H9 (cell line): ENCODE measurements at regions not wholly inside any gene's neighbourhood (a gene's known extent, or its start where the extent isn't known, plus 50 kb on each side); places are given as distances from the start of the nearest gene placed in this dataset.

ENCODE experiments used
- DNase-seq: peaks from one replicate; pipeline ENCODE4 v3.0.0-alpha.2; 2017
- H2AFZ ChIP-seq: one replicate; pipeline ENCODE4 v1.6.1; 2013; ENCODE audit warnings: mild to moderate bottlenecking, low read length, control low read depth, moderate library complexity
- H2AK5ac ChIP-seq: 2 replicates; pipeline ENCODE4 v1.6.1; 2013; ENCODE audit warnings: low read length, control low read depth, mixed read lengths; ENCODE audit not compliant: insufficient read length
- H2BK120ac ChIP-seq: one replicate; pipeline ENCODE4 v1.6.1; 2013; ENCODE audit warnings: low read depth, mild to moderate bottlenecking, low read length, control low read depth, inconsistent platforms; ENCODE audit not compliant: poor library complexity, severe bottlenecking
- H2BK12ac ChIP-seq: 2 replicates; pipeline ENCODE4 v1.6.1; 2013; ENCODE audit warnings: low read length, control low read depth, mixed read lengths, low read depth; ENCODE audit not compliant: insufficient read length
- H2BK15ac ChIP-seq: 2 replicates; pipeline ENCODE4 v1.6.1; 2013; ENCODE audit warnings: low read depth, low read length, control low read depth
- H2BK20ac ChIP-seq: one replicate; pipeline ENCODE4 v1.6.1; 2013; ENCODE audit warnings: low read depth, mild to moderate bottlenecking, low read length, control low read depth, inconsistent platforms; ENCODE audit not compliant: poor library complexity, severe bottlenecking
- H2BK5ac ChIP-seq: 2 replicates; pipeline ENCODE4 v1.6.1; 2013; ENCODE audit warnings: low read length, control low read depth, mixed read lengths; ENCODE audit not compliant: insufficient read length
- H3K14ac ChIP-seq: 2 replicates; pipeline ENCODE4 v1.6.1; 2013; ENCODE audit warnings: low read length, control low read depth; ENCODE audit not compliant: insufficient read depth
- H3K18ac ChIP-seq: 2 replicates; pipeline ENCODE4 v1.6.1; 2013; ENCODE audit warnings: low read depth, mild to moderate bottlenecking, mixed read lengths, low read length, control low read depth; ENCODE audit not compliant: insufficient read length
- H3K23ac ChIP-seq: 2 replicates; pipeline ENCODE4 v1.6.1; 2013; ENCODE audit warnings: low read length, control low read depth, mixed read lengths, low read depth; ENCODE audit not compliant: insufficient read length
- H3K23me2 ChIP-seq: 2 replicates; pipeline ENCODE4 v1.6.1; 2013; ENCODE audit warnings: low read depth, mild to moderate bottlenecking, mixed read lengths, low read length, control low read depth; ENCODE audit not compliant: insufficient read length, poor library complexity, severe bottlenecking
- H3K27ac ChIP-seq: 2 replicates; pipeline ENCODE4 v1.5.1; 2013; ENCODE audit warnings: low read length, control low read depth, mixed read lengths, low read depth; ENCODE audit not compliant: insufficient read length
- H3K27me3 ChIP-seq: 2 replicates; pipeline ENCODE4 v1.6.1; 2013; ENCODE audit warnings: low read length, control low read depth, inconsistent platforms; ENCODE audit not compliant: insufficient read depth
- H3K4ac ChIP-seq: 2 replicates; pipeline ENCODE4 v1.6.1; 2013; ENCODE audit warnings: low read depth, mild to moderate bottlenecking, control low read depth, inconsistent platforms, low read length, moderate library complexity
- H3K4me1 ChIP-seq: 2 replicates; pipeline ENCODE4 v1.6.1; 2013; ENCODE audit warnings: low read length, control low read depth, inconsistent platforms; ENCODE audit not compliant: insufficient read depth
- H3K4me2 ChIP-seq: 2 replicates; pipeline ENCODE4 v1.6.1; 2013; ENCODE audit warnings: low read length, control low read depth, mixed read lengths; ENCODE audit not compliant: insufficient read length, insufficient read depth
- H3K56ac ChIP-seq: 2 replicates; pipeline ENCODE4 v1.6.1; 2013; ENCODE audit warnings: low read depth, mild to moderate bottlenecking, mixed read lengths, low read length, control low read depth; ENCODE audit not compliant: insufficient read length
- H3K79me1 ChIP-seq: 2 replicates; pipeline ENCODE4 v1.6.1; 2013; ENCODE audit warnings: low read depth, mild to moderate bottlenecking, moderate library complexity, low read length, control low read depth, inconsistent platforms; ENCODE audit not compliant: insufficient read depth, poor library complexity, severe bottlenecking
- H3K79me2 ChIP-seq: 2 replicates; pipeline ENCODE4 v1.6.1; 2013; ENCODE audit warnings: low read length, control low read depth, inconsistent platforms; ENCODE audit not compliant: insufficient read depth
- H3K9ac ChIP-seq: 2 replicates; pipeline ENCODE4 v1.6.1; 2013; ENCODE audit warnings: low read length, control low read depth, mixed read lengths; ENCODE audit not compliant: insufficient read length; ENCODE audit errors: extremely low read depth
- H3K9me3 ChIP-seq: one replicate; pipeline ENCODE4 v1.6.1; 2013; ENCODE audit warnings: low read depth, low read length, inconsistent platforms; ENCODE audit not compliant: control insufficient read depth
- H3T11ph ChIP-seq: one replicate; pipeline ENCODE4 v1.6.1; 2013; ENCODE audit warnings: mild to moderate bottlenecking, low read length, control low read depth, inconsistent platforms
- H4K20me1 ChIP-seq: one replicate; pipeline ENCODE4 v1.6.1; 2013; ENCODE audit not compliant: control insufficient read depth, insufficient read length, insufficient read depth
- H4K5ac ChIP-seq: 2 replicates; pipeline ENCODE4 v1.6.1; 2013; ENCODE audit warnings: low read depth, mild to moderate bottlenecking, mixed read lengths, low read length, control low read depth; ENCODE audit not compliant: insufficient read length
- H4K8ac ChIP-seq: replicated peaks from 2 replicates; pipeline ENCODE4 v1.6.1; 2013; ENCODE audit warnings: low read length, control low read depth, mixed read lengths, low read depth; ENCODE audit not compliant: insufficient read length
- H4K91ac ChIP-seq: 2 replicates; pipeline ENCODE4 v1.6.1; 2013; ENCODE audit warnings: low read depth, mild to moderate bottlenecking, moderate library complexity, mixed read lengths, low read length, control low read depth; ENCODE audit not compliant: insufficient read length
- H3K27ac Mint-ChIP-seq, 3 experiments: 2 replicates in 2 of 3; 3 replicates in 1 of 3; pipeline ENCODE4 v1.8.0; 2020 to 2021; ENCODE audit warnings: mixed read lengths in 3 of 3, mild to moderate bottlenecking in 1 of 3, moderate library complexity in 1 of 3
- H3K27me3 Mint-ChIP-seq: 2 replicates; pipeline ENCODE4 v1.8.0; 2021; ENCODE audit warnings: low read depth, mild to moderate bottlenecking, moderate library complexity, mixed read lengths
- H3K36me3 Mint-ChIP-seq, 3 experiments: 2 replicates in 2 of 3; 3 replicates in 1 of 3; pipeline ENCODE4 v1.8.0; 2020 to 2021; ENCODE audit warnings: low read depth in 3 of 3, mixed read lengths in 3 of 3; ENCODE audit not compliant: insufficient read depth in 1 of 3
- H3K4me1 Mint-ChIP-seq, 2 experiments: 2 replicates each; pipeline ENCODE4 v1.8.0; 2020; ENCODE audit warnings: mixed read lengths in 2 of 2
- H3K4me3 Mint-ChIP-seq, 2 experiments: 2 replicates in 1 of 2; 3 replicates in 1 of 2; pipeline ENCODE4 v1.8.0; 2020 to 2021; ENCODE audit warnings: mild to moderate bottlenecking in 2 of 2, mixed read lengths in 2 of 2, moderate library complexity in 1 of 2
- H3K9me3 Mint-ChIP-seq, 2 experiments: 2 replicates in 1 of 2; 3 replicates in 1 of 2; pipeline ENCODE4 v1.8.0; 2020; ENCODE audit warnings: mild to moderate bottlenecking in 2 of 2, mixed read lengths in 2 of 2, moderate library complexity in 1 of 2
- CTCF ChIP-seq: fragments of 200-600 bp; sonication (generic); conservative IDR thresholded peaks from 3 replicates; pipeline ENCODE4 v1.8.0; 2021; ENCODE audit warnings: antibody characterized with exemption, mild to moderate bottlenecking
- WGBS: extraction: QIAGEN DNeasy Blood & Tissue Kit; methylation state at CpG from one replicate; pipeline ENCODE4 v1.1.7; 2013; ENCODE audit warnings: missing lambda C conversion rate, low lambda C conversion rate, mixed read lengths; ENCODE audit not compliant: insufficient read length; ENCODE audit errors: extremely low coverage; 5-methylcytosine and 5-hydroxymethylcytosine counted together

GRCh38 chr18:65990944-65991708 lies 240.3 kb downstream of the CDH7 start:
- Histone ChIP-seq H2BK5ac (no peak overlapping the region), H3K4me2 (no peak overlapping the region), H3K18ac (no peak overlapping the region), H4K5ac (no peak overlapping the region), H3K4me1 (no peaks in the 10 kb centered on the region), H3K9ac (no peak overlapping the region), H3K79me1 (no peaks in the 10 kb centered on the region), H3K23me2 (no peaks in the 10 kb centered on the region), H3K23ac (no peak overlapping the region), H3K14ac (no peak overlapping the region), H3K9me3 (no peaks in the 10 kb centered on the region), H2BK120ac (no peak overlapping the region), H2AK5ac (no peak overlapping the region), H2BK20ac (no peak overlapping the region), H3K56ac (no peak overlapping the region), H3K27me3 (no peaks in the 10 kb centered on the region), H2BK12ac (no peak overlapping the region), H3K4ac (no peak overlapping the region), H3K79me2 (no peaks in the 10 kb centered on the region), H3K27ac (no peak overlapping the region), H3T11ph (no peak overlapping the region), H2AFZ (no peak overlapping the region), H4K91ac (no peak overlapping the region), H4K8ac (no peak overlapping the region), H4K20me1 (no peaks in the 10 kb centered on the region), H2BK15ac (no peak overlapping the region)
- Mint-ChIP-seq H3K4me3 (no peak overlapping the region), H3K27me3 (no peaks in the 10 kb centered on the region), H3K36me3 (no peaks in the 10 kb centered on the region; a peak in 1 of 7 replicates), H3K27ac (no peak overlapping the region), H3K4me1 (peaks cover 9% of the 10 kb centered on the region in 2 experiments), H3K9me3 (no peaks in the 10 kb centered on the region)
- TF ChIP-seq CTCF: no peak
- DNase-seq: no peak
- WGBS: no CpG with 5 or more reads among the region's 3 CpGs
